ENCODE measurements at regions not wholly inside any gene's neighbourhood (a gene's known extent, or its start where the extent isn't known, plus 50 kb on each side); places are given as distances from the start of the nearest gene placed in this dataset.

DNA sequence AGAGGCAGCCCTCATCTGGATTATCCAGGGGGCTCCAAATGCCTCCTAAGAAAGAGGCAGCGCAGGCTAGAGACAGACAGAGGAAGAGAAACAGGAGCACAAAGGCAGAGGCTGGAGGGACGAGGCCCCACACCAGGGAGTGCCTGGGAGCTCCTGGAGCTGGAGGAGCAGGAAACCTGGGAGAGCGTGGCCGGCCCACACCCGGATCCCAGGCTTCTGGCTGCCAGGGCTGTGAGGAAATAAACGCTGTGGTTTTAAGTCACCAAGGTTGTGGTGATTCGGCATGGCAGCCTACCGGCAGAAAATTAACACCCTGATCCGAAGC is 165.5 kb downstream of the OLFM1 start:
- no peak for DNase-seq (ENCODE audit: low read depth in 2 of 2)

DNA sequence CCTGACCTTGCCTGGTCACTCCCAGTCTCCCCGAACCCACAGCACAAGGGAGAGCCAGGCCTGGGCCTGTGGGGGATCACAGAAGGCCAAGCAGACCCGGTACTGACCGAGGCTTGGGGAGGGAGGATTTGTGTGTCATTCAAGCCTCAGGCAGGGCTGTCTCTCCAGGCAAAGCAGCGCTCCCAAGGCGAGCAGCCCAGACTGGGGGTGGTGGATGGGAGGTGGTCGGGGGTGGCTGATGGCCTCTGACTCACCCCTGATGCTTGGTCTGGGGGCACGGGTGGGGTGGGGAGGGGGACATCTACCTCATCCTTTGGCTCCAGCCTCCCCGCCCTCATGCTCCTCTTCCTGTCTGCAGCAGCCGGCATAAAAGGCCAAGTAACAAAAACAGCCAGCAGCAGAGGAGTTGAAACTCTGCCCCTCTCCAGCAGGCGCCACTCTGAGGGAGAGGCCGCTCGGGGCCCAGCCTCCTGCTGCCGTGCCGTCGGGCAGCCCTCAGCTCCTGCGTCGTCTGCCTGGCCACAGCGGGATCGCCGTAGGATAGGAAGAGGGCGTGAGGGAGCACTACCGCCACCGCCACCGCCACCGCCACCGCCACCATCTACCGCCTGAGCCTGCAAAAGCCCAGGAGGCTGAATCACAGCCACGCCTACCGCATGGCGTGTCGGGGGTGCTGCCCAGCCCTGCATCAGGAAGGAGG is 166.0 kb downstream of the OLFM1 start:
- DNase-seq (ENCODE audit: low read depth in 2 of 2), result no peak

DNA sequence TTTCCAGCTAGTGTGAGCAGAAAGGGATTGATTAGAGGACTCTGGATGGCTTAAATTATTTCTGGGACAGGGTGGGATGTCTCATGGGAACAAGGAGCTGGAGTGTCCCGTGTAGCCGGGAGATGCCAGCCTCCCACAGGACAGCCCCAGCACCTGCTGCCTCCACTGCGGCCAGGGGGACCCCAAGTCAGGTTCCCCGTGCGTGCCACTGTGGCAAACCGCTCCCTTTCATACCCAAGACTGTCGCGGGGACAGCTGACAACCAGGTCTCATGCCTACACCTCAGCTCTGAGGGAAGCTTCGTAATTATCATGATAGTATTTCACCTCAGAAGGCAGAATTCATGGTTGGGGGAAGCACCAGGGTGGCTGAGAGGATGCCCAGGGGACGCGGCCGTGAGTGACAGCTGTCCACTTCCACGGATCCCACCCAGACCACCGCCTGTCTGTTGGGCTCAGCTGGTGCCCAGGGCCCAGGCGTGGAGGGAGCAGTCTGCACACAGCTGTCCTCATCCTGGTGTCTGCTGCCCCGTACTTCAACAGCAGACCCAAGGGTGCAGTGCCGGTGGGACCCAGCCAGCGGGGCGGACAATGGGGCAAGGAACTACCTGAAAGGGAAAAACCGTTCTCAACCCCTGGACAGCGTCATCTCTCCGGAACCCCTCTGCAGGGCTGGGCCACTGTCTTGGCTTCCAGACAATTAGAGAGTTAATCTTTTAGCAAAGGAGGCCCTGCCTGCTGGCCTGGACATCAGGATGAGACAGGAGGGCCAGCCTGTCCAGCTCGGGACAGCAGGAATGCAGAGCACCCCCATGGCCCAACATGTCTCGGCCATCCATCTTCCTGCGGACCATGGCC is 166.9 kb downstream of the OLFM1 start:
- DNase-seq (ENCODE audit: low read depth in 2 of 2), result no peak

GRCh38 chr9:135255033-135255840 is 167.8 kb downstream of the OLFM1 start:
- DNase-seq (ENCODE audit: low read depth in 2 of 2), result no peak

- DNase-seq (ENCODE audit: low read depth in 2 of 2), result no peak
These were observed 168.5 kb downstream of the OLFM1 start for GRCh38 chr9:135255841-135256580.

DNA sequence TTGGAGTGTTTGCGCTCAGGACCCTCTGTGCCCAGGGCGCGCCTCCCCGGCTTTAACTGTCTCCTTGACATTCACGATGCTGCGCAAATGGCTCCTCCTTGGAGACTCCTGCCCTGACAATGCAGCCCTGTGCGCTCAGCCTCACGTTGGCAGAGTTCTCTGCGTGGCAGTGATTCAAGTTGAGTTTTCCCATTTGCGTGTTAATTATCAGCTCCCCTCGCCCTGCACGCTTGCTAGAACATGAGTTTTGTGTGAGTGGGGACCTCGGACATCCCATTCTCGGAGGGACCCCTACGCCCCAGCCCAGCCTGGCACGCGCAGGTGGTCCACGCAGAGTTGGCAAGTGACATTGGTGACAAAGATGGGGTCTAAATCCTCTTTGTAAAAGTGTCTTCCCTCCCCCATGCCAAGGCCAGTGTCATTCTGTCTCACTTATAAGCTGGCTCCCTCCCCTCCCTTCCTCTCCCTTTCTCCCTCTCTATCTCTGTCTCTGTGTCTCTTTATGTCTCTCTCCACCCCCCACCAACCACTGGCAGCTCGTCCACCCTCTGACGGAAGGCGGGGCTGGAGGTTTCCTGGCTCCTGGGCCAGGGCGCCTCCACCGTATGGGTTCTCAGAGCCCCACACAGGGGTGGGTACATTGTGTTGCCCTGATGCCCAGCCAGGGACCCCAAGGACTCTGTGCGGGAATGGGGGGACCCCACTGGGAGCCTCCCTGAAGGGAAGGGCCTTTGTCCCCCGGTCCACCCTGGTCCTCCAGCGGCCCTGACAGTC is 169.3 kb downstream of the OLFM1 start:
- no peak for DNase-seq (ENCODE audit: low read depth in 2 of 2)

- DNase-seq (ENCODE audit: low read depth in 2 of 2), result no peak
These were observed 171.0 kb downstream of the OLFM1 start for GRCh38 chr9:135258461-135258860.

GRCh38 chr9:135259273-135259672 is 171.8 kb downstream of the OLFM1 start:
- DNase-seq (ENCODE audit: low read depth in 2 of 2), result no peak

DNA sequence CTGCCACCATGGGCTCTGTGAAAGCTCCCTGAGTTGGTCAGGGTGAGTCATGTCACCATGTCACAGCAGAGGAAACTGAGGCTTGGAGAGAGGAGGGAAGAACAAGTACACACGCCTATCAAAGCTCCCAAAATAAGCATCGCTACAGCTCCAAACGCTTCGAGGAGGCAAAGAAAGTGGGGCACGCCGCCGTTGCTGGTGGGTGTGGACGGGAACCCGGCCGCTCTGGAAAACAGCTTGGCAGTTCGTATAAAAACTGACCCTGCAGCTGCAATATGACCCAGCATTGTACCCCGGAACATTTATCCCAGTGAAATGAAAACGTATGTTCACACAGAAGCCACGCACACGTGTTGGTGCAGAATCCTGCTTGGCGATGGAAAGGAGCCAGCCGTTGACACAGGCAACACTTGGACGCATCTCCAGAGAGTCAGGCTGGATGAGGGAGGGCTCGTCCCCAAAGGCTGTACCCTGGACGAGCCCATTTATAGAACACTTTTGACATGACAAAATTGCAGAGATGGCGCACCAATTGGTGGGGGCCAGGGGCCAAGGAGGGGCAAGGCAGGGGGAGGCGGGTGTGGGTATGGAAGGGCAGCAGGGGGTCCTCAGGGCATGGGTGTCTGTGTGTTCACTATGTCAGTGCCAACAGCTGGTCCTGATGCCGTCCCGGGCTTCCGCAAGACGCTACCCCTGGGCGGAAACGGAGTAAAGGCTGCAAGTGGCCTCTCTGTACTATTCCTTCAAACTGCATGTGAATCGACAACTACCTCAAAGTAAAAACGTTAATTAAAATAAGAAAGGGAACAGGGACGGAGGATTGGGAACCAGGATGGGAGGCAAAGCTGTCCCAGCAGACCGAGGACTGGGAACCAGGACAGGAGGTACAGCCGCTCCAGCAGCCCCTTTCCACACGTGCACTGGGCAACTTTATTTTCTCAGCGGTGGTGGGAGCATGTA is 173.0 kb downstream of the OLFM1 start:
- no peak for DNase-seq (ENCODE audit: low read depth in 2 of 2)

DNA sequence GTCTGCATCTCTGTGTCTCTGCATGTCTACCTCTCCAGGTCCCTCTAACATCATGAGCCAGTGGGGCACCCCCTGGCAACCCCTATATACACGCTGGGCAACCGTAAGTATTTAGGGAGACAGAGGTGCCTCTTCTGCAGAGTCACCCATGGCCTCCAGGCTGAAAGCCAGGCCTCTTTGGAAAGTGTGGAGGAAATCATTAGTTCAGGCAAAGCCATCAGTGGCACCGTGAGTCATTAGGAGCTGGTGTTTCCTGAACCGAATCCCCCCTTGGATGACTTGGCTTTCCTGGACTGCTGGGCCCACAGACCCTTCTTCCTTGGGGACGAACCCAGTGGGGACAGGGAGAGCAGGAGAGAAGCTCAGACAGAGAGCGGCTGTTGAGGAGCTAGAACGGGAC is 174.8 kb downstream of the OLFM1 start:
- DNase-seq (ENCODE audit: low read depth in 2 of 2), result no peak

- DNase-seq (ENCODE audit: low read depth in 2 of 2), result no peak
These were observed 176.0 kb downstream of the OLFM1 start for GRCh38 chr9:135263511-135263910.

DNA sequence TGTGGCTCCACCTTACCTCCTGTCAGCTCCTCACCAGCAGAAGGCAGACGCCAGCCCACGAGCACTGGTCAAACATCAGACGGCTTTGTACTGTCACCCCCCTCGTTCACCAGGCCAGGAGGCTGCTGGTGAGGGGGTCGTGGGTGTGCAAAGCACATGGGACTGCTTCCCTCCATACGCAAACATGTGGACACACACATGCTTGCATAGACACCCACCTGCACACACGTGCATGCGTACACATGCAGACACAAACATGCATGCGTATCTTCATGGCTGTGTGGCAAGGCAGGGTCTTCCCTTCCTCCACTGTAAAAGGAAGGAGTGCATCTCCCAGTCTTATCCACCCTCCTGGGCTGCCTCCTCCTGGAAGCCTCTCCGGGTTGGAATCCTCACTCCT is 178.5 kb downstream of the OLFM1 start:
- DNase-seq (ENCODE audit: low read depth in 2 of 2), result no peak

- DNase-seq (ENCODE audit: low read depth in 2 of 2), result no peak
These were observed 179.8 kb downstream of the OLFM1 start for GRCh38 chr9:135267191-135267809.

DNA sequence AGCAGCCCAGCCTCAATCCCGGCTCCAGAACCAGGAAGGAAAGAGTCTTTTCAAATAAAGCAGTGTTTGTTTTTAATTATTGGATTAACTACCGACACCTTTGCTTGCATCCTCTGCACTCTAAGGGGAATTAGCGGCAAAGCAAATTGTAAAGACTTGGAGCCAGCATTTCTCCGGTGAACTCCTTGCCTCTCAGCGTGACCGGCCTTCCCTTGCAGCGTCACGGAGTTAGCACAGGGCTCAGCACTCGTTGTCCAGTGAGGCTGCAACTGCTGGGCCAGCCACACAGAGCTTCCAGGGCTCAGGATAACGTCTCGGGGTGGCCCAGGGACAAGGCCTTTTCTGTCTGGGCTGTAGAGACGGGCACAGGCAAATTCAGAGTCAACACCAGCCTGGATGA is 180.6 kb downstream of the OLFM1 start:
- DNase-seq (ENCODE audit: low read depth in 2 of 2), result no peak

- no peak for DNase-seq (ENCODE audit: low read depth in 2 of 2)
These were observed 181.5 kb downstream of the OLFM1 start for GRCh38 chr9:135268981-135269380.

DNA sequence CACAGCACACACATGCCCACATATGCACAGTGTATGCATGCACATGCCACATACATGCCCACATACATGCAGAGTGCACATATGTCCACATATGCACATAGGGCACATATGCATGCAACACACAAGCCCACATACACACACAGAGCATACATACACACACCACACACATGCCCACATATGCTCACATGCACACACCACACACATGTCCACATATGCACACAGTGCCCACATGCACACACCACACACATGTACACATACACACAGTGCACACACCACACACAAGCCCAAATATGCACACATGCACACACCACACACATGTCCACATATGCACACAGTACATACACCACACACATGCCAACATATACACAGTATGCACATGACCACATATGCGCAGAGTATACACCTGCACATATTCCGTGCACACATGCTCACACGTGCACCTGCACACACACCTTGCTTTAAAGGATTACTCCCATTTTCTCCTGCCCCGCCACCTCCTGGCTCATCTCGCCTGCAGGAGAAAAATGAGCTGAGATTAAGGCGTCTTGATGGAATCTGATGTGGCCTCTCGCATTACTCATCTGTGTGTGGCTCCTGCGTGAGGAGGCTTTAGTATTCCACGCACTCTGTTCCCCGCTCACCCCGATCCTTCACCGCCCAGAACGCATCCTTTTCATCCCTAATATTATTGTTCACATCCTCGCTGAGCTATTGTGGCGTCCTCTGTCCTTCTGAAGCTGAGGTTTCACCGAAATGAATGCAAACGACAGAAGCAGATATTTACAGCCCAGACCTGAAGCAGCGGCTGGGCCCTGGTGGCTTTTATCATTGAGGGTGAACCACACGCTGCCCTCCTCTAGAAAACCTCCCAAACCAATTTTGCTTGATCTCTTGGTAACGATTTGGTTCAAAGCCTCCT is 182.7 kb downstream of the OLFM1 start:
- no peak for DNase-seq (ENCODE audit: low read depth in 2 of 2)

- no peak for DNase-seq (ENCODE audit: low read depth in 2 of 2)
These were observed 184.0 kb downstream of the OLFM1 start for GRCh38 chr9:135271425-135271824.

- no peak for DNase-seq (ENCODE audit: low read depth in 2 of 2)
These were observed 185.1 kb downstream of the OLFM1 start for GRCh38 chr9:135272608-135273007.
